Adrenal gland (tissue), 5 donors: ENCODE measurements at regions not wholly inside any gene's neighbourhood (a gene's known extent, or its start where the extent isn't known, plus 50 kb on each side); places are given as distances from the start of the nearest gene placed in this dataset.

Experiments
- CTCF ChIP-seq, 6 experiments: fragments of 450-650 bp in 4 of 6; fragments of 200-600 bp in 2 of 6; sonication (generic) in 1 of 6; IDR thresholded peaks; 1 replicate in 5 of 6; 2 replicates in 1 of 6; pipeline versions ENCODE4 v1.5.1 to v1.8.0; 2016 to 2021; ENCODE audit warnings: antibody characterized with exemption in 6 of 6, mild to moderate bottlenecking in 2 of 6, moderate library complexity in 1 of 6
- POLR2A ChIP-seq, 2 donors: fragments of 450-650 bp; IDR thresholded peaks; one replicate each; pipeline ENCODE4 v1.6.1; 2017; ENCODE audit warnings: antibody characterized with exemption in 2 of 2, mild to moderate bottlenecking in 2 of 2, moderate library complexity in 1 of 2
- donor health status: DM: no; HTN: no; CAD: no.

GRCh38 chr11:27912916-27913315 lies 195.0 kb downstream of the KIF18A start:
- TF ChIP-seq CTCF (IDR thresholded peaks at IDR 0.05) (no peak), POLR2A (IDR thresholded peaks at IDR 0.05) (no peak)
